ENCODE measurements at regions not wholly inside any gene's neighbourhood (a gene's known extent, or its start where the extent isn't known, plus 50 kb on each side); places are given as distances from the start of the nearest gene placed in this dataset.

GRCh38 chr15:46441294-46442062 is 806.6 kb downstream of the SQOR start:
- peak overlapping the region; percentile 77 for H3K27ac Mint-ChIP-seq (ENCODE audit: unreplicated experiment)
- Histone ChIP-seq H2AFZ (ENCODE audit: low read depth, low read length) (no peak overlapping the region), H3K27me3 (ENCODE audit: insufficient read depth, low read length) (no peaks in the 10 kb centered on the region), H3K4me3 (ENCODE audit: insufficient read depth, low read depth, low read length) (no peak overlapping the region), H3K9me3 (ENCODE audit: insufficient read depth, low read depth, low read length) (no peaks in the 10 kb centered on the region), H3K79me2 (ENCODE audit: insufficient read depth, low read length) (no peaks in the 10 kb centered on the region), H3K27ac (ENCODE audit: low read depth, low read length) (no peak overlapping the region), H3K9ac (ENCODE audit: low read length) (no peak overlapping the region), H3K36me3 (ENCODE audit: insufficient read depth, low read length) (no peaks in the 10 kb centered on the region), H3K4me1 (ENCODE audit: insufficient read depth, low read length) (no peaks in the 10 kb centered on the region), H4K20me1 (ENCODE audit: insufficient read depth, low read length) (no peaks in the 10 kb centered on the region), H3K4me2 (ENCODE audit: low read length) (no peak overlapping the region)
- no peak for FAIRE-seq
- H3K4me1 Mint-ChIP-seq (ENCODE audit: low read depth, unreplicated experiment): peaks cover 15% of the 10 kb centered on the region
- TF ChIP-seq EZH2 (IDR thresholded peaks at IDR 0.05; ENCODE audit: insufficient read depth, low read length): no peak
- TF ChIP-seq, protein P1, sequence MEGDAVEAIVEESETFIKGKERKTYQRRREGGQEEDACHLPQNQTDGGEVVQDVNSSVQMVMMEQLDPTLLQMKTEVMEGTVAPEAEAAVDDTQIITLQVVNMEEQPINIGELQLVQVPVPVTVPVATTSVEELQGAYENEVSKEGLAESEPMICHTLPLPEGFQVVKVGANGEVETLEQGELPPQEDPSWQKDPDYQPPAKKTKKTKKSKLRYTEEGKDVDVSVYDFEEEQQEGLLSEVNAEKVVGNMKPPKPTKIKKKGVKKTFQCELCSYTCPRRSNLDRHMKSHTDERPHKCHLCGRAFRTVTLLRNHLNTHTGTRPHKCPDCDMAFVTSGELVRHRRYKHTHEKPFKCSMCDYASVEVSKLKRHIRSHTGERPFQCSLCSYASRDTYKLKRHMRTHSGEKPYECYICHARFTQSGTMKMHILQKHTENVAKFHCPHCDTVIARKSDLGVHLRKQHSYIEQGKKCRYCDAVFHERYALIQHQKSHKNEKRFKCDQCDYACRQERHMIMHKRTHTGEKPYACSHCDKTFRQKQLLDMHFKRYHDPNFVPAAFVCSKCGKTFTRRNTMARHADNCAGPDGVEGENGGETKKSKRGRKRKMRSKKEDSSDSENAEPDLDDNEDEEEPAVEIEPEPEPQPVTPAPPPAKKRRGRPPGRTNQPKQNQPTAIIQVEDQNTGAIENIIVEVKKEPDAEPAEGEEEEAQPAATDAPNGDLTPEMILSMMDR (IDR thresholded peaks at IDR 0.05; ENCODE audit: insufficient read depth, low read depth, low read length): no peak
- no peaks in the 10 kb centered on the region for H3K36me3 Mint-ChIP-seq (ENCODE audit: low read depth, unreplicated experiment)
- no peak overlapping the region for H3K4me3 Mint-ChIP-seq (ENCODE audit: unreplicated experiment)
- no peaks in the 10 kb centered on the region for H3K27me3 Mint-ChIP-seq (ENCODE audit: low read depth, unreplicated experiment)
- no peaks in the 10 kb centered on the region for H3K9me3 Mint-ChIP-seq (ENCODE audit: unreplicated experiment)
- peak; percentile 51 for DNase-seq (ENCODE audit: low read depth)

- H3K4me1 Mint-ChIP-seq (ENCODE audit: low read depth, unreplicated experiment): peaks cover 15% of the 10 kb centered on the region
- FAIRE-seq: peak; percentile 26
- peak; percentile 26 for DNase-seq (ENCODE audit: low read depth)
Measured at GRCh38 chr15:46442184-46442583, 807.4 kb downstream of the SQOR start.

More at GRCh38 chr15:46442184-46442583, 807.4 kb downstream of the SQOR start:
- H3K27me3 Mint-ChIP-seq (ENCODE audit: low read depth, unreplicated experiment): no peaks in the 10 kb centered on the region
- no peak overlapping the region for H3K4me3 ChIP-seq (ENCODE audit: insufficient read depth, low read depth, low read length)
- TF ChIP-seq, protein P1 (IDR thresholded peaks at IDR 0.05; ENCODE audit: insufficient read depth, low read depth, low read length): no peak
- no peak for TF ChIP-seq EZH2 (IDR thresholded peaks at IDR 0.05; ENCODE audit: insufficient read depth, low read length)
- no peaks in the 10 kb centered on the region for H3K27me3 ChIP-seq (ENCODE audit: insufficient read depth, low read length)
- H2AFZ ChIP-seq (ENCODE audit: low read depth, low read length): no peak overlapping the region
- H3K9ac ChIP-seq (ENCODE audit: low read length): no peak overlapping the region
- H4K20me1 ChIP-seq (ENCODE audit: insufficient read depth, low read length): no peaks in the 10 kb centered on the region
- peak overlapping the region; percentile 80 for H3K27ac Mint-ChIP-seq (ENCODE audit: unreplicated experiment)
- H3K79me2 ChIP-seq (ENCODE audit: insufficient read depth, low read length): no peaks in the 10 kb centered on the region
- no peaks in the 10 kb centered on the region for H3K9me3 ChIP-seq (ENCODE audit: insufficient read depth, low read depth, low read length)
- no peak overlapping the region for H3K27ac ChIP-seq (ENCODE audit: low read depth, low read length)
- no peaks in the 10 kb centered on the region for H3K4me1 ChIP-seq (ENCODE audit: insufficient read depth, low read length)
- H3K36me3 ChIP-seq (ENCODE audit: insufficient read depth, low read length): no peaks in the 10 kb centered on the region
- no peaks in the 10 kb centered on the region for H3K9me3 Mint-ChIP-seq (ENCODE audit: unreplicated experiment)
- H3K36me3 Mint-ChIP-seq (ENCODE audit: low read depth, unreplicated experiment): no peaks in the 10 kb centered on the region
- H3K4me3 Mint-ChIP-seq (ENCODE audit: unreplicated experiment): no peak overlapping the region
- peak overlapping the region; percentile 12 for H3K4me2 ChIP-seq (ENCODE audit: low read length)

Data from astrocyte (in vitro differentiated cells and primary cell).